GM21576 (cell line): ENCODE measurements at regions not wholly inside any gene's neighbourhood (a gene's known extent, or its start where the extent isn't known, plus 50 kb on each side); places are given as distances from the start of the nearest gene placed in this dataset.
"Not testable (repeated sequence)": the region's sequence is repeated elsewhere in the genome, so short reads cannot be mapped to it uniquely, and the experiment has no call there.

ENCODE experiments used
- ATAC-seq: cut with Tn5 transposase; IDR thresholded peaks from one replicate; pipeline ENCODE4 v1.9.1; 2021; ENCODE audit warnings: mild to moderate bottlenecking, moderate library complexity; ENCODE audit not compliant: unreplicated experiment

GRCh38 chr9:79396168-79396567, 175.6 kb upstream of the TLE4 start:
- no peak for ATAC-seq

GRCh38 chr9:79403495-79403894, 168.3 kb upstream of the TLE4 start:
- no peak for ATAC-seq

DNA sequence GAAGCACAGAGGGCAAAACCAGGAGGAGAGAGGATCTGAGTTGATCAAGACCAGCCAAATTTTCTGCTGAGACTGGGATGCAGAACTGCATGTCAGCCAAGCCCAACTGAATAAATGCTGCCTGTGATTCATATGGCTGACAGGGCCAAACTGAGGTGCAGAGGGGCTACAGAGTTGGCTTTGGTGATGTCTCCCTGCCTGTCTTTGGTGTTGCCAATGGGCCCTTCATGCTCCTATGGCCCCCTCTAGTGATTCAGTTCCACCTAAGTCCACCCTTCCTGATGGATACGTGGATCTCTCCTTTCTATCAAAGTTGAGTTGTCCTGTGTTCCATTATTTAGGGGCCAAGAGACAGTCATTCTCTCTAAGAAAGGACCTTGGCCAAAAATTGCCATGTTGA, 163.6 kb upstream of the TLE4 start:
- ATAC-seq, result no peak

DNA sequence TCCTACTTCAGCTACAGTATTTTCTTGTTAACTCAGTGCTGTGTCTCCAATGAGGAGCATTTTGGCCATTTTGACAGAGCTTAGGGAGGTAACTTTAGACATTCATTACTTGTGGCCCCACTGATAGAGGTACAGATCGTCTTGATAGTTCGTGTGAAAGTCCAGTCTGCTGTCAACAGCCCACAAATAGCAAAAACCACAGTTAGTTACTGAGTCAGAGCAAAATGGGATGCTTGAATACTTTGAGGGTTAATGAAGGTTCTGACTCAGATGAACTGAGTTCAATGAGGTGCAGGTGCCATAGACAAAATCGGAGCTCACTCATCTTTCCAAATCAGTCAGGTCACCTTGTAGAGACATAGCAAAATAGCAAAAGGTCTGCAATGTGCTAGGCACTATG, 163.1 kb upstream of the TLE4 start:
- ATAC-seq, result no peak

GRCh38 chr9:79409182-79409823, 162.5 kb upstream of the TLE4 start:
- ATAC-seq, result no peak

- no peak for ATAC-seq
Measured at GRCh38 chr9:79425840-79426239, 145.9 kb upstream of the TLE4 start.

DNA sequence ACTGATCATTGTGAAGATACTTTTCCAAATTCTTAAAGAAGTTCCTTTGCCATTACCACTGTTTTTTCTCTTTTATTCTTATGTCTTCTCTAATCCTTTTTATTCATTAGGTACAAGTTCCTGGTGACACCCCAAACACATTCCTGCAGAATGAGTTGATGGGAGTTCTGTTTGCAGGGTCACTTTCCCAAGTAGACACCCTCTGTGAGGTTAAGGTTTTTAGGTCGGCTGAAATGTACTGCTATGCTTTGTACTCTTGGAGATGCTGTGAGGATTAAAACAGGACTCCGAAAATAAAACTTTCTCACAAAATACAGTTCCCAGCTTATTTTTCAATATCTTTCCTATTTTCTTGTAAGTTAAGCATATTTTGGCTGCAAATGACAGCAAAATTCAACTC, 143.3 kb upstream of the TLE4 start:
- ATAC-seq, result no peak

DNA sequence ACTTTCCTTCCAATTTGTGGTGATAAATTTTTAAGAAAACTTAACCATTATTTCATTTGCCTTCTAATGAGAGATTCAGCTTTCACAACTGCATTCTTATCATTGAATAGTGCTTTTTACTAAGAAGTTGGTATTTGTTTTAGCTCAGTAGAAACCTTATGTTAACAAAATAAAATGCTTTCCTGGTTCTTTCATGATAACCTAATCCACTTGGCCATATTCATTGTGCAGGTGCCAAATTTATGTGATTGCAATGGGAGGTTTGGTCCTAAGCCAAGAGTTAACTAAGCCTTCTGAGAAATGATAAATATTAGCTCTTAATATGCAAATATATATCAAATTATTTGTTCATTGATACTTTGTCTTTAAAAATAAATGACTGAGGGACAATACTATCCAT, 141.1 kb upstream of the TLE4 start:
- ATAC-seq, result no peak

- no peak for ATAC-seq
Measured at GRCh38 chr9:79431019-79431679, 140.6 kb upstream of the TLE4 start.

DNA sequence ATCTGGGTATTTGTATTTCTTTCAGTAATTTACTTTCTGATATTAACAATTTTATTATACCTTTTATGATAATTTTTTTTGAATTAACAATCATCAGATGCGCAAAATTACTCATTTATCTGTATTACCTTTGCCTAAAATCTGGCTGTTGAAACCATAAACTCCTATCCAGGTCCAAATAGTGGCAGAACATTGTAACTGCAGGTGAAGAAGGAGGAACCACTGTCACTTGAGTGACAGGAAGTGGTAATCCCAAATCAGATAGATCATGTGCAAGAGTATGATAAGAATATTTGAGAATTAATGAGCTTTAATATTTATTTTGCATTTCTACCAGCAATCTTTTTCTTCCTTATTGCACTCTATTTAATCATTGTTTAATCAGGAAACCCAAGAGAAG, 139.3 kb upstream of the TLE4 start:
- no peak for ATAC-seq

DNA sequence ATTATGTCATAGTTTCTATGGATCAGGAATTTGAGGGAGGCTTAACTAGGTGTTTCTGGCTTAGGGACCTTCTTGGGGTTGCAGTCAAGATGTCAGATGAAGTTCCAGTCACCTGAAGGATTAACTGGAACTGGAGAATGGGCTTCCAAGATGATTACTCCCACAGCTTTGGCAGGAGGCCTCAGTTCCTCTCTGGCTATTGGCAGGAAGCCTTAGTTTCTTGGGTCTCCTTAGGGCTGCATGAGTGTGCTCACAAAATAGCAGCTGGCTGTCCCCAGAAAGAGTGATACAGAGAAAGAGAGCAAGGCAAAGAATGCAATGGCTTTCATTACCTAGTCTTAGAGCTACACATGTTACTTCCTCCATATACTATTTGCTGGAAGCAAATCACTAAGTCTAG, 138.1 kb upstream of the TLE4 start:
- no peak for ATAC-seq

- not testable (repeated sequence) for ATAC-seq
Measured at GRCh38 chr9:79439221-79439620, 132.5 kb upstream of the TLE4 start.

GRCh38 chr9:79446523-79447307, 125.0 kb upstream of the TLE4 start:
- no peak for ATAC-seq

DNA sequence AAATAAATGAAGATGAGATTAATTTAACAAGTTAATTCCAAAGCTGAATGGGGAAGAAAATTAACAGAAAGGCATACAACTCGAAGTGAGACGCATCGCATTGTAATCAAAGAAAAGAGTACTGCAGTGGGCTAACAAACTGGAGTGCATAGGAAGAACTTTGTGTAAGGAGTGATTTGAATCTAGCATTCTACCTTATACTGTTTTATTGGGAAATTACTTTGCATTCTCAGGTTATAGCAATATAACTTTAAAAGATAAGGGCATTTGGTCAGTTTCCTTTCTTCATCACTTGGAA, 124.5 kb upstream of the TLE4 start:
- ATAC-seq, result no peak

- ATAC-seq, result no peak
Measured at GRCh38 chr9:79447762-79448161, 124.0 kb upstream of the TLE4 start.

- no peak for ATAC-seq
Measured at GRCh38 chr9:79452265-79452664, 119.5 kb upstream of the TLE4 start.

DNA sequence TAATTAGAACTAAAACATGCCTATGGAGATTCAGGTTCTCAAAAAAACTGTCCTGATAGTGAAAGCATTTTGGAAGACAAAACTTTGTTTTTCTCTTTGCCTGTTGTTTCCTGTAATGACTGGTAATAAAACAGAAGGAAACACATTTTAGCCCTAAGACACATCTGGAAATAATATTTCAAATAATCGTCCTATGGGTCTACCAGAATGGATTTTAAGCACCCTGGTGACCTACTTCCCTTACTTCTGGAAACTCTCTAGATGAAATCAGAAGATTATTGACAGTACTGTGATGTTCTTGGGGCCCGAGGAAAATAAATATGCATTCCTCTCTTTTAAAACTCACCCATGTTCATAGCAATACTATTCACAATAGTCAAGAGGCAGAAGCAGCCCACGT, 110.1 kb upstream of the TLE4 start:
- no peak for ATAC-seq

DNA sequence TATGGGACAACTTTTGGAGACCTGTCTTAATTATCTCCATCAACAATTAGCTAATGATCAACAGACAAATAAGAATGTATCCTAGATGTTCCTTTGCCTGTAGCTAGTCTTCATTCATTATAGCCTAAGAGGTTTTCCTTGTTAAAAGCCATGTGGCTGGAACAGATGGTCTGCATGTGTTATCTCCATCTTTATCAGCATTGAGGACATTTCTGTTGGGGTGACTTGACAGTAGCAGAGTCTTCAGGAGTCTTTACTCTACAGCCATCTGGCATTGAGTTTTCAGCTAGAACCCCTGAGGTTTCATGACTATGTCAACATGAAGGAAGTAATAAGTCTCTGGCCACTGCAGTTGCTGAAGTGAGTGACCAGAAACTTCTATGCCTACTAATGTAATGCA, 106.6 kb upstream of the TLE4 start:
- no peak for ATAC-seq

GRCh38 chr9:79469164-79469563, 102.6 kb upstream of the TLE4 start:
- ATAC-seq, result no peak

GRCh38 chr9:79470954-79471353, 100.8 kb upstream of the TLE4 start:
- ATAC-seq, result no peak

GRCh38 chr9:79471580-79472543, 99.9 kb upstream of the TLE4 start:
- no peak for ATAC-seq
